ENCODE measurements at regions not wholly inside any gene's neighbourhood (a gene's known extent, or its start where the extent isn't known, plus 50 kb on each side); places are given as distances from the start of the nearest gene placed in this dataset.

GRCh38 chr5:28957450-28957849, 1919.1 kb upstream of the CDH9 start:
- TF ChIP-seq CTCF (IDR thresholded peaks at IDR 0.05): no peak
- no peak for TF ChIP-seq POLR2A (IDR thresholded peaks at IDR 0.05)
